NOMO-1 treated with dmso at 0.1 percent for 144 hours (cell line): ENCODE measurements at regions not wholly inside any gene's neighbourhood (a gene's known extent, or its start where the extent isn't known, plus 50 kb on each side); places are given as distances from the start of the nearest gene placed in this dataset.

Experiments
- DNase-seq: peaks from one replicate; lab custom pipeline; 2025; ENCODE audit not compliant: unreplicated experiment; lab: John Stamatoyannopoulos, UW

- DNase-seq = no peak
Measured at GRCh38 chr6:137434640-137435039, 59.6 kb downstream of the OLIG3 start.

GRCh38 chr6:137432054-137432611, 62.1 kb downstream of the OLIG3 start:
- DNase-seq = no peak

GRCh38 chr6:137430954-137431353, 63.2 kb downstream of the OLIG3 start:
- DNase-seq = no peak

GRCh38 chr6:137427656-137428290, 66.4 kb downstream of the OLIG3 start:
- DNase-seq = no peak

GRCh38 chr6:137426007-137426689, 68.0 kb downstream of the OLIG3 start:
- no peak for DNase-seq

GRCh38 chr6:137424251-137424650, 69.9 kb downstream of the OLIG3 start:
- no peak for DNase-seq

GRCh38 chr6:137423451-137424168, 70.6 kb downstream of the OLIG3 start:
- DNase-seq = no peak

- no peak for DNase-seq
Measured at GRCh38 chr6:137417396-137417795, 76.8 kb downstream of the OLIG3 start.

GRCh38 chr6:137416376-137417109, 77.7 kb downstream of the OLIG3 start:
- DNase-seq = no peak

GRCh38 chr6:137415834-137416190, 78.4 kb downstream of the OLIG3 start:
- no peak for DNase-seq

- peak; percentile 62 for DNase-seq
Measured at GRCh38 chr6:137415127-137415833, 78.9 kb downstream of the OLIG3 start.

- no peak for DNase-seq
Measured at GRCh38 chr6:137414599-137414998, 79.6 kb downstream of the OLIG3 start.

- no peak for DNase-seq
Measured at GRCh38 chr6:137413482-137413881, 80.7 kb downstream of the OLIG3 start.

GRCh38 chr6:137412562-137412961, 81.6 kb downstream of the OLIG3 start:
- DNase-seq = no peak

- no peak for DNase-seq
Measured at GRCh38 chr6:137409266-137409777, 84.9 kb downstream of the OLIG3 start.

GRCh38 chr6:137407816-137408215, 86.4 kb downstream of the OLIG3 start:
- DNase-seq = no peak

GRCh38 chr6:137405806-137406205, 88.4 kb downstream of the OLIG3 start:
- no peak for DNase-seq

GRCh38 chr6:137403855-137404254, 90.3 kb downstream of the OLIG3 start:
- DNase-seq = no peak

GRCh38 chr6:137403443-137403842, 90.8 kb downstream of the OLIG3 start:
- DNase-seq = no peak

GRCh38 chr6:137402143-137402680, 92.0 kb downstream of the OLIG3 start:
- DNase-seq = no peak
